ENCODE measurements at regions not wholly inside any gene's neighbourhood (a gene's known extent, or its start where the extent isn't known, plus 50 kb on each side); places are given as distances from the start of the nearest gene placed in this dataset.
"Not testable (repeated sequence)": the region's sequence is repeated elsewhere in the genome, so short reads cannot be mapped to it uniquely, and the experiment has no call there.

DNA sequence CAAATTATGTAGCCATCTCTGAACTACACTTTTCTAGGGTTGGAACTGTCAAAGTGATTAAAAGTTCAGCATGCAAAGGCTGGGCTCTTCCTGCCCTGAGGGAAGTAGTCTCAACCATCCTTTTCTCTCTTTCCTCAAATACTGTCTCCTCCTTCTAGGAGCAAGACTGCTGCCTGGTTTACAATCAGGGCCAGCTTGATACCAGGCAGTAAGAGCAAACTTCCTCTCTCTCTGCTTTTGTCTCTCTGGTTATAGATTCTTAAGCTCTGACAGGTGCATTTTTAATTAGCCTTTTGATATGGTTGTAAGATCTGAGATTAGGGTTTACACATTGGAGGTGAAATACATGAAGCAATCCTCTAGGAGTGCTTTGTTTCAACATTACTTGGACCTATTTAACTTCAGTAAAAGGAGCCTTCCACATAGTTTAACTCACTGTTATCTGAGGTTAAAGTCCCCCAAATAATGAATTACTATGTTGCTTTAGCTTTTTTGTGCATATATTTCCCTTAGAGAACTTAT, 436.1 kb downstream of the SPATA31D1 start:
- H3K4me3 ChIP-seq (ENCODE audit: low read depth, low read length) = no peak overlapping the region
- TF ChIP-seq, protein P1, sequence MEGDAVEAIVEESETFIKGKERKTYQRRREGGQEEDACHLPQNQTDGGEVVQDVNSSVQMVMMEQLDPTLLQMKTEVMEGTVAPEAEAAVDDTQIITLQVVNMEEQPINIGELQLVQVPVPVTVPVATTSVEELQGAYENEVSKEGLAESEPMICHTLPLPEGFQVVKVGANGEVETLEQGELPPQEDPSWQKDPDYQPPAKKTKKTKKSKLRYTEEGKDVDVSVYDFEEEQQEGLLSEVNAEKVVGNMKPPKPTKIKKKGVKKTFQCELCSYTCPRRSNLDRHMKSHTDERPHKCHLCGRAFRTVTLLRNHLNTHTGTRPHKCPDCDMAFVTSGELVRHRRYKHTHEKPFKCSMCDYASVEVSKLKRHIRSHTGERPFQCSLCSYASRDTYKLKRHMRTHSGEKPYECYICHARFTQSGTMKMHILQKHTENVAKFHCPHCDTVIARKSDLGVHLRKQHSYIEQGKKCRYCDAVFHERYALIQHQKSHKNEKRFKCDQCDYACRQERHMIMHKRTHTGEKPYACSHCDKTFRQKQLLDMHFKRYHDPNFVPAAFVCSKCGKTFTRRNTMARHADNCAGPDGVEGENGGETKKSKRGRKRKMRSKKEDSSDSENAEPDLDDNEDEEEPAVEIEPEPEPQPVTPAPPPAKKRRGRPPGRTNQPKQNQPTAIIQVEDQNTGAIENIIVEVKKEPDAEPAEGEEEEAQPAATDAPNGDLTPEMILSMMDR (IDR thresholded peaks at IDR 0.05; ENCODE audit: control insufficient read depth, extremely low read depth, insufficient read depth) = no peak
- DNase-seq (ENCODE audit: low read depth) = no peak

DNA sequence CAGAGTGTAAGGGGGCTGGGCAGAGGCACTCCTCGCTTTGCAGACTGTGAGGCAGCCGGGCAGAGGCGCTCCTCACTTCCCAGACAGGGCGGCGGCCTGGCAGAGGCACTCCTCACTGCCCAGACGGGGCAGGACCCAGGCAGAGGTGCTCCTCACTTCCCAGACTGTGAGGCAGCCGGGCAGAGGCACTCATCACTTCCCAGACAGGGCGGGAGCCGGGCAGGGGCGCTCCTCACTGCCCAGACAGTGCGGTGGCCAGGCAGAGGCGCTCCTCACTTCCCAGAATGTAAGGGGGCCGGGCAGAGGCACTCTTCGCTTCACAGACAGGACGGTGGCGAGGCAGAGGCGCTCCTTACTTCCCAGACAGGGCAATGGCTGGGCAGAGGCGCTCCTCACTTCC, 442.5 kb downstream of the SPATA31D1 start:
- TF ChIP-seq, protein P1 (IDR thresholded peaks at IDR 0.05; ENCODE audit: control insufficient read depth, extremely low read depth, insufficient read depth) = no peak
- no peak overlapping the region for H3K4me3 ChIP-seq (ENCODE audit: low read depth, low read length)
- no peak for DNase-seq (ENCODE audit: low read depth)

DNA sequence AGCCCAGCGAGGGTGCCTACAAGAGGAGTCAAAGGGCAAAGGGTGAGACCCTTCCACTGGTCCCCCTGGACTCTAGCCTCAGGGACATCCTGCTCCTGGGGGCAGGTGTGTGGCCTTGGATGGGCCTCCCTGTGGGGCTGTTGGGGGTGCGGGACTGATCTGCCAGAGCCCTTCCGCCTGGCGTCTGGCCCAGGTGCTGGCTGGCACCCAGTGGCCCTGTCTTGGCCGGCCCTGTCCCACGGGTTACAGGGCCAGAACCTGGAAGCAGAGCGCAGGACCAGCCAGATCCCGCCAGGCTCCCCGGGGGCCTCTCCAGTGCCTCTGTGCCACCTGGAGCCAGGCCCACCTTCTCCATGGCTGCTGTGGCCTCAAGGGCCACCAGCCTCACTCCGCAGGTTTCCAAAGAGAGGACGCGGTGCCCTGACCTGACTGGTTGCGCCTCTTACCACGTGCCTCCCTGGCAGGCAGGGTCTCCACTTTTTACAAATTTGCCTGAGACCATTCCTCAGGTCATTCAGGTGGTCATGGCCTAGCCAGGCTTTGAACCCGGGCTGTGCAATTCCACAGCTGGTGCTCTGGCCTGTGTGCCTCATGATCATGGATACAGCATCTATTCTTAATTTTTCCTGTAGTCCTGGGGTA, 444.8 kb downstream of the SPATA31D1 start:
- DNase-seq (ENCODE audit: low read depth); H3K4me3 ChIP-seq (ENCODE audit: low read depth, low read length): not testable (repeated sequence)

DNA sequence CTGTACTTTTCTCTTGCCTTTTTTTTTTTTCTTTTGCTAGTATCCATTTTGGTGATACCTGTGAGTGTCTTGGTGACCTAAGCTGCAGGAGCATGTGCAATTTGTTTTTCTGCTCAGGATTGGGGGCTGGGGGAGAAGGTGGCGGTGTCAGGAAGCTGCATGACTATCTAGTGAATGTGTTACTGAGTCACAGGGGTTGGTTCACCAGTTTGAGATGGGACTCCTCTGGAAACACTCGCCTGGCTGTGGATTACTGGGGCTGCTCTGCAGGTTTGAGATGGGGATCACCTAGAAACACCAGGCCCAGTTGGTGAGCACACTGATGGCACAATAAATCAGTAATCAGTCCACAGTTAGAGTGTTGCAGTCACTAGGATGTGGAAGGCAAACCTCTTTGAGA, 447.9 kb downstream of the SPATA31D1 start:
- DNase-seq (ENCODE audit: low read depth) = no peak
- no peak overlapping the region for H3K4me3 ChIP-seq (ENCODE audit: low read depth, low read length)
- TF ChIP-seq, protein P1 (IDR thresholded peaks at IDR 0.05; ENCODE audit: control insufficient read depth, extremely low read depth, insufficient read depth) = no peak

DNA sequence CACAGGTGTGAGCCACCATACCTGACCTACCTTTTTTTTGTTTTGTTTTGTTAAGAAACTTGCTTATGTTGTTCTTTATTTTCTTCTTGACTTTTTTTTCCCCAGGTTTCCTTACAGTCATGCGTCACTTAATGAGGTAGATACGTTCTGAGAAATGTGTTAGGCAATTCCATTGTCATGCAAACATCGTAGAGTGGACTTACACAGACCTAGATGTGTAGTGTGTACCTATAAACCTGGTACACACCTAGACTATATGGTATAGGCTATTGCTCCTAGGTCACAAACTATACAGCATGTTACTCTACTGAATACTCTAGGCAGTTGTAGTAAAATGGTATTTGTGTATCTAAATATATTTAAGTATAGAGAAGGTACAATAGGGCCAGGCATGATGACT, 448.6 kb downstream of the SPATA31D1 start:
- H3K4me3 ChIP-seq (ENCODE audit: low read depth, low read length); DNase-seq (ENCODE audit: low read depth): not testable (repeated sequence)

DNA sequence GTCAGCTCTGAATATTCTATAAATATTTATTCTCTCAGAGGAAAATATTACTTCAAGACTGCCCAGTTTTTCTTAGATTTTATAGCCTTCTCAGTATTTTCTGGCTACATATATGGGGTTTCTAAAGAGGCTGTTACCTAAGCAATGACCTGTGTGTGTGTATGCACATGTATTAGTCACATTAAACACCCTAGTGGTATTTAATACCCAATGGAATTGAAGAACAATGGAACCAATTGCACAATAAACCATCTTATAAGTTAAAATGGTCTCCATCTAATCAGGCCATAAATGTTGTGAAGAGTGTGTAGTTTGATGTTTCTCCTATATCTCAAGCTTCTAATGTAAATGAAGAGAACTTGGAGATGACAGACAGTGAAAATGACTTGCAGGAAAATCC, 450.0 kb downstream of the SPATA31D1 start:
- H3K4me3 ChIP-seq (ENCODE audit: low read depth, low read length) = no peak overlapping the region
- no peak for DNase-seq (ENCODE audit: low read depth)
- TF ChIP-seq, protein P1 (IDR thresholded peaks at IDR 0.05; ENCODE audit: control insufficient read depth, extremely low read depth, insufficient read depth) = no peak

DNA sequence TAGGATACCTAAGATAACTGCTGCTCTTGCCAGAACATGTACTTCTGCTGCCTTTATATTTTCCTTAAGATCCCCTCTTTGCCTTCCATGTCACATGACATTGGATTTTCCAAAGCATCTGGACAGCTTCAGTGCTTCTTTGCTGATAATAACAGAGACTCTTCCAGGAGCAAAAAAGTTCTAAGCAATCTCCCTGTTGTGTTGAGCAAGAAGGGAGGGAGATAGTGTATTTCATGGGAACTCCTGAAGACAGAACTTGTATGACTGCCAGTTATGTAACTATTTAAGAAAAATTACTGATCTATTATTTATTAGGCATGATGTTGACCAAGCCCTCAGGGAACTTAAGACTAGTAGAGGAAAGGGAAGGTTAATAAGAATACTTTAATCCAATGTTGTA, 454.7 kb downstream of the SPATA31D1 start:
- DNase-seq (ENCODE audit: low read depth) = no peak
- no peak overlapping the region for H3K4me3 ChIP-seq (ENCODE audit: low read depth, low read length)
- TF ChIP-seq, protein P1 (IDR thresholded peaks at IDR 0.05; ENCODE audit: control insufficient read depth, extremely low read depth, insufficient read depth) = no peak

DNA sequence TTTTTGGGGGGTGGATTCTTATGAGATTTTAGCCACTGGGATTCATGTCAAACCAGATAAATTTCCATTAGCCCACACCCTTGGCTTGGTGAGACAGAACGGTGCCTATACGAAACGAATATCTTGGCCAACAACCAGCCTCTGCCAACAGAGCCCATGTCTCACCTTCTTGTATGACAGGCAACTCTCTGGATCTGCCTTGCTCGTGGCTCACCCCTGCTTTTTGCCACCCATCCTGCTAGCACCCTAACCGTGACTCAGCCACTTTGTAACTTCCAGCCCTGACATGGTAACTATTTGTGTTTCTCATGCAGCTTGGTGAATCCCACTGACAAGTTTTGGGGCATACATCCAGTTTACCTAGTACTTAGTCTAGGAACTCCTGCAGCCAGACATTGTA, 457.0 kb downstream of the SPATA31D1 start:
- no peak overlapping the region for H3K4me3 ChIP-seq (ENCODE audit: low read depth, low read length)
- DNase-seq (ENCODE audit: low read depth) = no peak
- TF ChIP-seq, protein P1 (IDR thresholded peaks at IDR 0.05; ENCODE audit: control insufficient read depth, extremely low read depth, insufficient read depth) = no peak
